Neural progenitor cell (in vitro differentiated cells): ENCODE measurements at regions not wholly inside any gene's neighbourhood (a gene's known extent, or its start where the extent isn't known, plus 50 kb on each side); places are given as distances from the start of the nearest gene placed in this dataset.

ENCODE experiments used
- DNase-seq: peaks from one replicate; pipeline ENCODE4 v3.0.0-alpha.2; 2016; ENCODE audit warnings: low spot score
- H2AFZ ChIP-seq: fragments of 200-600 bp; sonication (generic); replicated peaks from 2 replicates; pipeline ENCODE4 v1.6.1; 2016; ENCODE audit warnings: antibody characterized with exemption
- H3F3A ChIP-seq: fragments of 200-600 bp; sonication (generic); 2 replicates; pipeline ENCODE4 v1.6.1; 2016; ENCODE audit warnings: antibody characterized with exemption, low read depth
- H3K27ac ChIP-seq: fragments of 200-600 bp; sonication (generic); 2 replicates; pipeline ENCODE4 v1.5.1; 2016; ENCODE audit warnings: mild to moderate bottlenecking
- H3K27me3 ChIP-seq: fragments of 200-600 bp; sonication (generic); 2 replicates; pipeline ENCODE4 v1.6.1; 2016; ENCODE audit warnings: mild to moderate bottlenecking, moderate library complexity
- H3K36me3 ChIP-seq: fragments of 200-600 bp; sonication (generic); 2 replicates; pipeline ENCODE4 v1.5.1; 2016
- H3K4me1 ChIP-seq: fragments of 200-600 bp; sonication (generic); 2 replicates; pipeline ENCODE4 v1.6.1; 2016; ENCODE audit warnings: mixed run types
- H3K4me2 ChIP-seq: fragments of 200-600 bp; sonication (generic); 2 replicates; pipeline ENCODE4 v1.6.1; 2016
- H3K4me3 ChIP-seq: fragments of 200-600 bp; sonication (generic); 2 replicates; pipeline ENCODE4 v1.5.1; 2016
- H3K79me2 ChIP-seq: fragments of 200-600 bp; sonication (generic); 2 replicates; pipeline ENCODE4 v1.6.1; 2016; ENCODE audit warnings: low read depth
- H3K9ac ChIP-seq: fragments of 200-600 bp; sonication (generic); 2 replicates; pipeline ENCODE4 v1.6.1; 2016
- H3K9me3 ChIP-seq: fragments of 200-600 bp; sonication (generic); 2 replicates; pipeline ENCODE4 v1.5.1; 2016; ENCODE audit warnings: low read depth
- H4K20me1 ChIP-seq: fragments of 200-600 bp; sonication (generic); 2 replicates; pipeline ENCODE4 v1.6.1; 2016; ENCODE audit warnings: low read depth
- H3K27ac Mint-ChIP-seq: 3 replicates; pipeline ENCODE4 v1.8.0; 2021; ENCODE audit warnings: mixed read lengths
- H3K27me3 Mint-ChIP-seq: 2 replicates; pipeline ENCODE4 v1.8.0; 2022; ENCODE audit warnings: low read depth, mild to moderate bottlenecking, inconsistent platforms, moderate library complexity, mixed read lengths; ENCODE audit not compliant: insufficient read depth
- H3K36me3 Mint-ChIP-seq: 3 replicates; pipeline ENCODE4 v1.8.0; 2021; ENCODE audit warnings: mixed read lengths
- H3K4me1 Mint-ChIP-seq: 3 replicates; pipeline ENCODE4 v1.8.0; 2021; ENCODE audit warnings: mixed read lengths
- H3K4me3 Mint-ChIP-seq: 3 replicates; pipeline ENCODE4 v1.8.0; 2021; ENCODE audit warnings: mild to moderate bottlenecking, moderate library complexity, mixed read lengths
- H3K9me3 Mint-ChIP-seq: 3 replicates; pipeline ENCODE4 v1.8.0; 2020; ENCODE audit warnings: mixed read lengths
- EZH2 ChIP-seq: fragments of 200-600 bp; sonication (generic); IDR thresholded peaks from 2 replicates; pipeline ENCODE4 v1.6.1; 2017; ENCODE audit warnings: antibody characterized with exemption, mild to moderate bottlenecking, moderate library complexity
- EZH2phosphoT487 ChIP-seq: fragments of 200-600 bp; sonication (generic); IDR thresholded peaks from 2 replicates; pipeline ENCODE4 v1.6.1; 2017; ENCODE audit warnings: antibody characterized with exemption
- TF ChIP-seq, protein P1 (sequence below): fragments of 200-600 bp; sonication (generic); IDR thresholded peaks from 2 replicates; pipeline ENCODE4 v1.5.1; 2017; ENCODE audit warnings: antibody characterized with exemption, mild to moderate bottlenecking

DNA sequence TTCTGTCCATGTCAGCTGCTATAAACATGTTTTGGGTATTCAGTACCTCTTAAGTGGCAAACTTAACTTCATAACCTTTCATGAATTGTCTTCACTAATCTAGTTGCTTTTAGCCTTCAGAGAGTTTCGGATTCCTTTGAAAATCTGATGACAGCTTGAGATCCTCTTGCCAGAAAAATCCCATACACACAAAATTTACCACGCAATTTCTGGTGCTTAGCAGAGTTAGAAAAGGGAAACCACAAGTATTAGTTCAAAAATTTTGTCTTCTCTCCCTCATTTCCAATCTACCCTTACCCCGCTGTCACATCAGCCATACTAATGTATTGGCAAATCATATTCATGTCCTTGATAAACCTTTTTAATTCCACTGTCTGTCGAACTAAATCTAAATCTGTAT, 72.7 kb upstream of the TMEM106B start:
- no peak overlapping the region for H3K27ac Mint-ChIP-seq
- H3K27me3 Mint-ChIP-seq: peaks cover 2% of the 10 kb centered on the region
- no peak overlapping the region for H3K4me3 Mint-ChIP-seq
- H3K36me3 Mint-ChIP-seq: no peaks in the 10 kb centered on the region
- H3K4me1 ChIP-seq: no peaks in the 10 kb centered on the region
- peaks cover 3% of the 10 kb centered on the region for H3K9me3 Mint-ChIP-seq
- peaks cover 2% of the 10 kb centered on the region for H3K4me1 Mint-ChIP-seq
- H4K20me1 ChIP-seq: no peaks in the 10 kb centered on the region
- no peak for TF ChIP-seq EZH2phosphoT487
- TF ChIP-seq, protein P1, sequence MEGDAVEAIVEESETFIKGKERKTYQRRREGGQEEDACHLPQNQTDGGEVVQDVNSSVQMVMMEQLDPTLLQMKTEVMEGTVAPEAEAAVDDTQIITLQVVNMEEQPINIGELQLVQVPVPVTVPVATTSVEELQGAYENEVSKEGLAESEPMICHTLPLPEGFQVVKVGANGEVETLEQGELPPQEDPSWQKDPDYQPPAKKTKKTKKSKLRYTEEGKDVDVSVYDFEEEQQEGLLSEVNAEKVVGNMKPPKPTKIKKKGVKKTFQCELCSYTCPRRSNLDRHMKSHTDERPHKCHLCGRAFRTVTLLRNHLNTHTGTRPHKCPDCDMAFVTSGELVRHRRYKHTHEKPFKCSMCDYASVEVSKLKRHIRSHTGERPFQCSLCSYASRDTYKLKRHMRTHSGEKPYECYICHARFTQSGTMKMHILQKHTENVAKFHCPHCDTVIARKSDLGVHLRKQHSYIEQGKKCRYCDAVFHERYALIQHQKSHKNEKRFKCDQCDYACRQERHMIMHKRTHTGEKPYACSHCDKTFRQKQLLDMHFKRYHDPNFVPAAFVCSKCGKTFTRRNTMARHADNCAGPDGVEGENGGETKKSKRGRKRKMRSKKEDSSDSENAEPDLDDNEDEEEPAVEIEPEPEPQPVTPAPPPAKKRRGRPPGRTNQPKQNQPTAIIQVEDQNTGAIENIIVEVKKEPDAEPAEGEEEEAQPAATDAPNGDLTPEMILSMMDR: no peak
- no peak overlapping the region for H2AFZ ChIP-seq
- no peaks in the 10 kb centered on the region for H3F3A ChIP-seq
- H3K9me3 ChIP-seq: no peaks in the 10 kb centered on the region
- no peak overlapping the region for H3K4me3 ChIP-seq
- no peaks in the 10 kb centered on the region for H3K27me3 ChIP-seq
- no peaks in the 10 kb centered on the region for H3K79me2 ChIP-seq
- DNase-seq: no peak
- no peak overlapping the region for H3K4me2 ChIP-seq
- H3K9ac ChIP-seq: no peak overlapping the region
- H3K27ac ChIP-seq: no peak overlapping the region
- H3K36me3 ChIP-seq: no peaks in the 10 kb centered on the region

DNA sequence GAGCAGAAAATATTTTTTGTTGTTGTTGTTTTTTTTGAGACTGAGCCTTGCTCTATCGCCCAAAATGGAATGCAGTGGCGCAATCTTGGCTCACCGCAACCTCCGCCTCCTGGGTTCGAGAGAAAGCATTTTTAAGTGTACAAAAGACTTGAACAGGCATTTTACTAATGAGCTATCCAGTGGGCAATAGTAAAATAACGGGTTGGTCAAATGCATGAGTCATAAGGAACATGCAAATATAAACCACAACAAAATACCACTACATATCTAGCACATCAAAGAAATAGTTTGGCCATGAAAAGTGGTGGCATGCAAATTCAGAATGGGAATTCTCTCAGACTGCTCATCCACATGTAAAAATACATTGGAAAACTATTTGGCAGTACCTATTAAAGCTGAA, 71.7 kb upstream of the TMEM106B start:
- H3K79me2 ChIP-seq: no peaks in the 10 kb centered on the region
- peaks cover 2% of the 10 kb centered on the region for H3K27me3 Mint-ChIP-seq
- no peak overlapping the region for H3K4me3 Mint-ChIP-seq
- H2AFZ ChIP-seq: no peak overlapping the region
- no peaks in the 10 kb centered on the region for H3F3A ChIP-seq
- no peak overlapping the region for H3K27ac Mint-ChIP-seq
- peaks cover 2% of the 10 kb centered on the region for H3K4me1 Mint-ChIP-seq
- no peak overlapping the region for H3K27ac ChIP-seq
- H3K4me1 ChIP-seq: no peaks in the 10 kb centered on the region
- no peak overlapping the region for H3K4me3 ChIP-seq
- no peaks in the 10 kb centered on the region for H3K27me3 ChIP-seq
- H3K9ac ChIP-seq: no peak overlapping the region
- H3K9me3 Mint-ChIP-seq: peaks cover 8% of the 10 kb centered on the region
- no peak overlapping the region for H3K4me2 ChIP-seq
- TF ChIP-seq, protein P1: no peak
- TF ChIP-seq EZH2phosphoT487 (no peak), EZH2 (no peak)
- H4K20me1 ChIP-seq: no peaks in the 10 kb centered on the region
- H3K9me3 ChIP-seq: no peaks in the 10 kb centered on the region
- H3K36me3 ChIP-seq: no peaks in the 10 kb centered on the region
- no peak for DNase-seq
- no peaks in the 10 kb centered on the region for H3K36me3 Mint-ChIP-seq

DNA sequence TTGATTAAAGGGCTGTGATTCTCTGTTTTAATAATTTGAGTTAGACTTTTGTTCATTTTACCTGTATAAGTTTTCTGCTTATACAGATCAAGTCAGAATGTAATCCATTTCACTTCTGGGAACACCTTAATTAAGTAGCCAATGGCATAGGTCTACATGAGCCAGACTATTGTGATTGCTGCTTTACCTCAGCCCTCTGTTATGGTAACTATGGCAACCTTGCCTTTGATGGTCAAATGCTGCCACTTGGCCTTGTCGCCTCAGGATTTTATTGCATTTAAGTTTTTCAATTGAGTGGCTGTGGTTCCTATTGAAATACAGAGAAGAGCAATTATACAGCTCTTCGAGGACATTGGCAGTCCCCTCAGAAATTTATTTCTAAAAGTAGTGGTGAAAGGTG, 64.3 kb upstream of the TMEM106B start:
- no peak overlapping the region for H2AFZ ChIP-seq
- H4K20me1 ChIP-seq: no peaks in the 10 kb centered on the region
- H3K4me3 Mint-ChIP-seq: no peak overlapping the region
- no peak overlapping the region for H3K4me2 ChIP-seq
- no peak overlapping the region for H3K4me3 ChIP-seq
- no peaks in the 10 kb centered on the region for H3K9me3 ChIP-seq
- H3K79me2 ChIP-seq: no peaks in the 10 kb centered on the region
- H3K36me3 ChIP-seq: no peaks in the 10 kb centered on the region
- DNase-seq: no peak
- no peaks in the 10 kb centered on the region for H3K36me3 Mint-ChIP-seq
- no peak overlapping the region for H3K27ac ChIP-seq
- no peaks in the 10 kb centered on the region for H3K4me1 ChIP-seq
- H3K27me3 Mint-ChIP-seq: peaks cover 2% of the 10 kb centered on the region
- H3K27me3 ChIP-seq: no peaks in the 10 kb centered on the region
- TF ChIP-seq EZH2 (no peak), EZH2phosphoT487 (no peak)
- TF ChIP-seq, protein P1: no peak
- H3K9me3 Mint-ChIP-seq: peaks cover 8% of the 10 kb centered on the region
- H3K4me1 Mint-ChIP-seq: peaks cover 18% of the 10 kb centered on the region
- no peaks in the 10 kb centered on the region for H3F3A ChIP-seq
- no peak overlapping the region for H3K9ac ChIP-seq
- no peak overlapping the region for H3K27ac Mint-ChIP-seq
